SJSA1 (cell line): ENCODE measurements at regions not wholly inside any gene's neighbourhood (a gene's known extent, or its start where the extent isn't known, plus 50 kb on each side); places are given as distances from the start of the nearest gene placed in this dataset.

Experiments used
- DNase-seq, 2 experiments: peaks; one replicate each; pipeline ENCODE4 v3.0.0-alpha.2; 2015 to 2020; ENCODE audit warnings: low spot score in 2 of 2, low read depth in 1 of 2
- H3K27ac ChIP-seq: fragments of 250-450 bp; sonication (Bioruptor Pico); 2 replicates; pipeline ENCODE4 v1.5.1; 2020; ENCODE audit warnings: mild to moderate bottlenecking, moderate library complexity
- H3K27me3 ChIP-seq: fragments of 250-450 bp; sonication (Bioruptor Pico); replicated peaks from 2 replicates; pipeline ENCODE4 v1.5.1; 2020; ENCODE audit warnings: mild to moderate bottlenecking, moderate library complexity
- H3K36me3 ChIP-seq: fragments of 250-450 bp; sonication (Bioruptor Pico); 2 replicates; pipeline ENCODE4 v1.5.1; 2020; ENCODE audit warnings: mild to moderate bottlenecking
- H3K4me1 ChIP-seq: fragments of 250-450 bp; sonication (Bioruptor Pico); replicated peaks from 2 replicates; pipeline ENCODE4 v1.6.1; 2021; ENCODE audit warnings: mild to moderate bottlenecking
- H3K4me3 ChIP-seq: fragments of 250-450 bp; sonication (Bioruptor Pico); 2 replicates; pipeline ENCODE4 v1.5.1; 2020; ENCODE audit warnings: mild to moderate bottlenecking
- H3K9me3 ChIP-seq: fragments of 250-450 bp; sonication (Bioruptor Pico); replicated peaks from 2 replicates; pipeline ENCODE4 v1.5.1; 2020; ENCODE audit warnings: mild to moderate bottlenecking

- Histone ChIP-seq H3K27ac (no peak overlapping the region), H3K9me3 (peaks cover 6% of the 10 kb centered on the region; the same call in 1 of the 2 replicates), H3K4me3 (no peak overlapping the region), H3K4me1 (no peaks in the 10 kb centered on the region), H3K36me3 (no peaks in the 10 kb centered on the region), H3K27me3 (no peaks in the 10 kb centered on the region)
- no peak for DNase-seq
Measured at GRCh38 chr16:7113395-7113794, 219.2 kb upstream of the RBFOX1 start.

- Histone ChIP-seq H3K27ac (no peak overlapping the region), H3K27me3 (no peaks in the 10 kb centered on the region), H3K36me3 (no peaks in the 10 kb centered on the region), H3K4me3 (no peak overlapping the region), H3K4me1 (no peaks in the 10 kb centered on the region), H3K9me3 (peaks cover 7% of the 10 kb centered on the region; the same call in 1 of the 2 replicates)
- no peak for DNase-seq
Measured at GRCh38 chr16:7111265-7111664, 221.4 kb upstream of the RBFOX1 start.

- H3K27me3 ChIP-seq = no peaks in the 10 kb centered on the region
- no peaks in the 10 kb centered on the region for H3K36me3 ChIP-seq
- H3K9me3 ChIP-seq = peaks cover 5% of the 10 kb centered on the region; the same call in 1 of the 2 replicates
- no peaks in the 10 kb centered on the region for H3K4me1 ChIP-seq
- no peak for DNase-seq
- H3K27ac ChIP-seq = no peak overlapping the region
- H3K4me3 ChIP-seq = no peak overlapping the region
Measured at GRCh38 chr16:7107436-7107835, 225.2 kb upstream of the RBFOX1 start.

GRCh38 chr16:7103056-7103455 lies 229.6 kb upstream of the RBFOX1 start:
- Histone ChIP-seq H3K36me3 (no peaks in the 10 kb centered on the region), H3K4me3 (no peak overlapping the region), H3K9me3 (no peaks in the 10 kb centered on the region; the same call in 1 of the 2 replicates), H3K27ac (no peak overlapping the region), H3K4me1 (no peaks in the 10 kb centered on the region), H3K27me3 (no peaks in the 10 kb centered on the region)
- DNase-seq = no peak

GRCh38 chr16:7101054-7101453 lies 231.6 kb upstream of the RBFOX1 start:
- Histone ChIP-seq H3K27me3 (no peaks in the 10 kb centered on the region), H3K36me3 (no peaks in the 10 kb centered on the region), H3K4me1 (no peaks in the 10 kb centered on the region), H3K9me3 (peaks cover under 1% of the 10 kb centered on the region; the same call in 1 of the 2 replicates), H3K4me3 (no peak overlapping the region), H3K27ac (no peak overlapping the region)
- DNase-seq = no peak

GRCh38 chr16:7097518-7097917 lies 235.1 kb upstream of the RBFOX1 start:
- no peak for DNase-seq
- peaks cover 2% of the 10 kb centered on the region; the same call in 1 of the 2 replicates for H3K9me3 ChIP-seq
- H3K4me3 ChIP-seq = no peak overlapping the region

GRCh38 chr16:7093511-7093910 lies 239.1 kb upstream of the RBFOX1 start:
- Histone ChIP-seq H3K4me3 (no peak overlapping the region), H3K9me3 (peaks cover 2% of the 10 kb centered on the region; the same call in 1 of the 2 replicates), H3K27me3 (no peaks in the 10 kb centered on the region), H3K27ac (no peak overlapping the region), H3K4me1 (no peaks in the 10 kb centered on the region), H3K36me3 (no peaks in the 10 kb centered on the region)
- DNase-seq = no peak

More at GRCh38 chr16:7097518-7097917, 235.1 kb upstream of the RBFOX1 start:
- H3K27me3 ChIP-seq = no peaks in the 10 kb centered on the region
- no peak overlapping the region for H3K27ac ChIP-seq
- no peaks in the 10 kb centered on the region for H3K4me1 ChIP-seq
- no peaks in the 10 kb centered on the region for H3K36me3 ChIP-seq

DNA sequence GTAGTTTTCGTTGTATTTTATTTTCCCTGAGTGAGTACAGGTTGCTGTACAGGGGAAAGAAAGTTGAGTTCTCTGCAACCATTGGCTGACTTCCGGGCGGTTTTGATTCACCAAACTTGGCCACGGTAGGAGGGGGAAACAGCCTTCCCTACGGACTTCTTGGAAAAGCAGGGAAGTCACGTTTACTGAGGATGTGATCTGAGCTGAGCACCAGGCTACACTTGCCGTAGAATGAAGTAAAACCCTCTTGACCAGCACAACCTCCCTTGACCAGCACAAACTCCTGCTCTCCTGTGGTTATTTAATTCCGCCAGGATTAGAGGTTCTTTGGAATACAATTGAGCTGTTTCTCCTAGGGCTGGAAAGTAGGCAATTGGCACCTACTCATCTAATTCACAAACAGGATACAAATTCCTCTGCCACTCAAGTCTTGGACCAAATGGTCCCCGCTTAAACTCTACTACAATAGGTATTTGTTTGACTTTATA lies 242.0 kb upstream of the RBFOX1 start:
- Histone ChIP-seq H3K4me1 (no peaks in the 10 kb centered on the region), H3K27me3 (no peaks in the 10 kb centered on the region), H3K27ac (no peak overlapping the region), H3K4me3 (no peak overlapping the region), H3K36me3 (no peaks in the 10 kb centered on the region), H3K9me3 (no peaks in the 10 kb centered on the region; the same call in 1 of the 2 replicates)
- DNase-seq = no peak

- Histone ChIP-seq H3K27ac (no peak overlapping the region), H3K27me3 (no peaks in the 10 kb centered on the region), H3K36me3 (no peaks in the 10 kb centered on the region), H3K4me1 (no peaks in the 10 kb centered on the region), H3K9me3 (no peaks in the 10 kb centered on the region; the same call in 1 of the 2 replicates), H3K4me3 (no peak overlapping the region)
- DNase-seq = no peak
Measured at GRCh38 chr16:7089751-7090150, 242.9 kb upstream of the RBFOX1 start.

- Histone ChIP-seq H3K9me3 (no peaks in the 10 kb centered on the region), H3K27ac (no peak overlapping the region)
Measured at GRCh38 chr16:7088711-7089110, 243.9 kb upstream of the RBFOX1 start.

DNA sequence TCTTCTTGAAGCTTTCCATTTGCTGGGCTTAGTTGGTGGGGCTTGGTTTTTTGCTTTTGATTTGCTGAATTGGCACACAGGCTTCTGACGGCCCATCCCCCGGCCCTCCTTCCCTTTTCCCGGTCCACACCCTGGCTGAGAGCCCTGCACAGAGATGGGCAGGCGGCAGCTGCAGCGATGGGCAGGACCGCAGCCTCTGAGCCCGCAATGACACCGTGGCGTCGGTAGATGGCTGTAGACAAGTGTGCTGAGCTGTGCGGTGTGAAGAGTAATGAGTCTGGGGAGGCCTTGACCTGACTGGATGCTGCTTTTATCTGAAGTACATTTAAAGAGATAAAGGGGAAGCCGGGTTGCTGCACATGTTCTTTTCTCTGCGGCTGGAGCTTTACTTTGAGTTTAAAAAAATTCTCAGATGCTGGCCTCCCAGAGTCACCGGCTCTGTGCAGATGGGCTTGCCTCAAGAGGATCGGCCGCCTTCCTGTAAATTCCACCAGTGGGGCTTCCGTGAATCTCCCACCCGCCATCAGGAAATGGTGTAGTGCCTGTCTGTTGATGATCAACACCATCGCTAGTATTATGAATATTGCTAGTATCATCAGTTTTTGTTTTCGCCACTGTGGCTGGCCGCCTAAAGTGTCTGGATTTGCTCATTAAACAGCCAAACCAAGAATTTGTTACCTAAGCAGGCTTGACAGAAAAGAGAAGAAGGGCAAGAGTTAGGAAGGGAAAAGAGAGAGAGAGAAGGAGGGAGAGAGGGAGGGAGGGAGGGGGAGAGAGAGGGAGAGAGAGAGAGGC lies 245.6 kb upstream of the RBFOX1 start:
- DNase-seq = no peak
- Histone ChIP-seq H3K27ac (no peak overlapping the region), H3K4me3 (no peak overlapping the region), H3K4me1 (no peaks in the 10 kb centered on the region), H3K36me3 (no peaks in the 10 kb centered on the region), H3K9me3 (no peaks in the 10 kb centered on the region), H3K27me3 (no peaks in the 10 kb centered on the region)

More at GRCh38 chr16:7088711-7089110, 243.9 kb upstream of the RBFOX1 start:
- H3K4me3 ChIP-seq = no peak overlapping the region
- H3K4me1 ChIP-seq = no peaks in the 10 kb centered on the region
- no peaks in the 10 kb centered on the region for H3K36me3 ChIP-seq
- DNase-seq = no peak
- no peaks in the 10 kb centered on the region for H3K27me3 ChIP-seq

- Histone ChIP-seq H3K4me1 (no peaks in the 10 kb centered on the region), H3K9me3 (0 out of 2 replicates have a peak, but pooled peaks cover 5% of the 10 kb centered on the region), H3K27ac (no peak overlapping the region), H3K27me3 (no peaks in the 10 kb centered on the region), H3K36me3 (no peaks in the 10 kb centered on the region), H3K4me3 (no peak overlapping the region)
- DNase-seq = no peak
Measured at GRCh38 chr16:7085776-7086175, 246.9 kb upstream of the RBFOX1 start.

DNA sequence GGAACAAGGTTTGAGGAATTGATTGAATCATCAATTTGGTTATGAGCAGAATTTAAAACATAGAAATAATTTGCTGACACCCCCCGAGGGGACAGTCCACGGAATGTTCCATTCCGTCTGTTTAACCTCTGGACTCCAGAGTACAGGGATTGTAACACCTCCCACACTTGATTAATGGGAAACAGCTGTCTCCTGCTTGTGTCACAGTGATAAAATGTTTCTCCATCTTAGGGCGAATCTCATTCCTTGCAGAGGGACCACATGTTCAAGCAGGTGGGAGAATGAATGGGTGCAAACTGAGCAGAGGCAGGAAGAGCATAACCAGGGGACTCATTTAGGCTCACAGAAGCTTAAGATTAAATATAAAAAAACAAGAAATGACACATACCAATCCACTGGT lies 249.5 kb upstream of the RBFOX1 start:
- H3K4me1 ChIP-seq = no peaks in the 10 kb centered on the region
- H3K9me3 ChIP-seq = 0 out of 2 replicates have a peak, but pooled peaks cover 7% of the 10 kb centered on the region
- no peak overlapping the region for H3K27ac ChIP-seq
- H3K36me3 ChIP-seq = no peaks in the 10 kb centered on the region
- no peaks in the 10 kb centered on the region for H3K27me3 ChIP-seq
- no peak overlapping the region for H3K4me3 ChIP-seq
- no peak for DNase-seq

- Histone ChIP-seq H3K9me3 (0 out of 2 replicates have a peak, but pooled peaks cover 7% of the 10 kb centered on the region), H3K27me3 (no peaks in the 10 kb centered on the region), H3K27ac (no peak overlapping the region), H3K4me3 (no peak overlapping the region), H3K4me1 (no peaks in the 10 kb centered on the region), H3K36me3 (no peaks in the 10 kb centered on the region)
- no peak for DNase-seq
Measured at GRCh38 chr16:7077636-7078035, 255.0 kb upstream of the RBFOX1 start.
